ENCODE measurements at regions not wholly inside any gene's neighbourhood (a gene's known extent, or its start where the extent isn't known, plus 50 kb on each side); places are given as distances from the start of the nearest gene placed in this dataset.

DNA sequence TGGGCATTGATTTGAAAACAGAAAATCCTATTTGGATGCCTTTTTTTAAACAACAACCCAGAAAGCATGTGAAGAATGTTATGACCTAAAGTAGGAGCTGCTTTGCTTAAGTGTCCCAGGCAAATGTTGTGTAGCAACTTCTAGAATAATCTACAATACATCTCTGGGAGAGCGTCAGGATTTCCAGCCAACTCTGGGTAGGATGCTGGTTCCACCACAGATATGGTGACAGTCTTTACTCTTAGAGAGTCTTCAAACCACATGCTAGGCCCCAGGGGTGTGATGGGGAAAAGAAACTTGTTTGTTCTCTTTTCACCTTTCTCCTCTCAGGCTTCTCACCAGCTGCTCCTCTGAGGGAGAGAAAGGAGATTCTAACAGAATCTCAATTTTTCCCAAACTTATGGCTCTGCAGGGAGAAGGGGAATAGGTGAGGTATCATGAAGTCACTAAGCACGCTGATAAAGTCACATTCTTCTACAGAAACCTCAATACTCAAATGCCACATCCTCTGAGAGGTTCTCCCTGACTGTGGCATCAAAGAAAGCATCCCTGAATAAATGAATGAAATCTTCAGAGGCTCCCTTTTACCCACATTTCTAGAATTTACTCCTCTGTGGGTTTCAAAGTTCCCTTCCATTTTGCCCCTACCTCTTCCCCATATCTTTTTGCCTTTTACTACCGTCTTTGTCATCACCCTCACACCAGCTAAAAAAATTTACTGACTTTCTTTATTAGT lies 171.6 kb upstream of the RAI2 start:
- TF ChIP-seq, protein P1, sequence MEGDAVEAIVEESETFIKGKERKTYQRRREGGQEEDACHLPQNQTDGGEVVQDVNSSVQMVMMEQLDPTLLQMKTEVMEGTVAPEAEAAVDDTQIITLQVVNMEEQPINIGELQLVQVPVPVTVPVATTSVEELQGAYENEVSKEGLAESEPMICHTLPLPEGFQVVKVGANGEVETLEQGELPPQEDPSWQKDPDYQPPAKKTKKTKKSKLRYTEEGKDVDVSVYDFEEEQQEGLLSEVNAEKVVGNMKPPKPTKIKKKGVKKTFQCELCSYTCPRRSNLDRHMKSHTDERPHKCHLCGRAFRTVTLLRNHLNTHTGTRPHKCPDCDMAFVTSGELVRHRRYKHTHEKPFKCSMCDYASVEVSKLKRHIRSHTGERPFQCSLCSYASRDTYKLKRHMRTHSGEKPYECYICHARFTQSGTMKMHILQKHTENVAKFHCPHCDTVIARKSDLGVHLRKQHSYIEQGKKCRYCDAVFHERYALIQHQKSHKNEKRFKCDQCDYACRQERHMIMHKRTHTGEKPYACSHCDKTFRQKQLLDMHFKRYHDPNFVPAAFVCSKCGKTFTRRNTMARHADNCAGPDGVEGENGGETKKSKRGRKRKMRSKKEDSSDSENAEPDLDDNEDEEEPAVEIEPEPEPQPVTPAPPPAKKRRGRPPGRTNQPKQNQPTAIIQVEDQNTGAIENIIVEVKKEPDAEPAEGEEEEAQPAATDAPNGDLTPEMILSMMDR (conservative IDR thresholded peaks at IDR 0.05; ENCODE audit: low read length): no peak
- TF ChIP-seq EZH2phosphoT487 (IDR thresholded peaks at IDR 0.05; ENCODE audit: borderline replicate concordance, low read depth, low read length): no peak

Data from OCI-LY7 (cell line).